IMR-90 (cell line): ENCODE measurements at regions not wholly inside any gene's neighbourhood (a gene's known extent, or its start where the extent isn't known, plus 50 kb on each side); places are given as distances from the start of the nearest gene placed in this dataset.
A peak's percentile ranks its signal among the peaks of the same experiment; 100 is the strongest.

Source experiments
- ATAC-seq: fragments of 200-7000 bp; cut with Tn5 transposase; 2 replicates; pipeline ENCODE4 v1.9.1; 2020; ENCODE audit warnings: low read depth, mild to moderate bottlenecking, moderate library complexity
- BruUV-seq: library from RNA; stranded (reverse); fragments of 400-500 nt; replicated peaks from 2 replicates; lab custom pipeline; 2021; lab: Mats Ljungman, UMichigan
- CTCF ChIA-PET: fragments of 300-600 bp; formaldehyde crosslinking; extraction: SDS; loops from one replicate; lab custom pipeline; 2021; ENCODE audit warnings: antibody characterized with exemption; lab: Yijun Ruan, JAX
- POLR2A ChIA-PET: fragments of 300-600 bp; sonication (Branson Sonifier 250); formaldehyde crosslinking; loops from one replicate; lab custom pipeline; 2022; ENCODE audit warnings: antibody characterized with exemption; ENCODE audit not compliant: unreplicated experiment; lab: Charles Lee
- DNase-seq: peaks from one replicate; pipeline ENCODE4 v3.0.0; 2013
- H2AFZ ChIP-seq: replicated peaks from 2 replicates; pipeline ENCODE3; 2013; ENCODE audit warnings: low read length, mild to moderate bottlenecking; ENCODE audit not compliant: poor library complexity
- H2AK5ac ChIP-seq: 2 replicates; pipeline ENCODE4 v1.6.1; 2013; ENCODE audit warnings: low read depth, low read length, inconsistent platforms
- H2AK9ac ChIP-seq: replicated peaks from 2 replicates; pipeline ENCODE3; 2013; ENCODE audit warnings: mild to moderate bottlenecking, low read depth, low read length, moderate library complexity; ENCODE audit not compliant: poor library complexity
- H2BK120ac ChIP-seq: 2 replicates; pipeline ENCODE4 v1.6.1; 2013; ENCODE audit warnings: low read depth, low read length, inconsistent platforms
- H2BK15ac ChIP-seq: 3 replicates; pipeline ENCODE4 v1.6.1; 2013; ENCODE audit warnings: low read depth, low read length, inconsistent platforms
- H2BK20ac ChIP-seq: 2 replicates; pipeline ENCODE4 v1.6.1; 2013; ENCODE audit warnings: low read depth, mild to moderate bottlenecking, inconsistent platforms, low read length, moderate library complexity
- H2BK5ac ChIP-seq: 2 replicates; pipeline ENCODE4 v1.6.1; 2013; ENCODE audit warnings: mild to moderate bottlenecking, low read depth, low read length, inconsistent platforms; ENCODE audit not compliant: poor library complexity, severe bottlenecking
- H3K14ac ChIP-seq: replicated peaks from 2 replicates; pipeline ENCODE4 v1.6.1; 2013; ENCODE audit warnings: low read depth, low read length, inconsistent platforms
- H3K18ac ChIP-seq: 2 replicates; pipeline ENCODE4 v1.6.1; 2013; ENCODE audit warnings: low read depth, low read length, control low read depth
- H3K23ac ChIP-seq: 2 replicates; pipeline ENCODE4 v1.6.1; 2013; ENCODE audit warnings: low read depth, low read length, inconsistent platforms
- H3K27ac ChIP-seq: 2 replicates; pipeline ENCODE4 v1.5.1; 2013; ENCODE audit warnings: mild to moderate bottlenecking, control low read depth, low read length; ENCODE audit not compliant: insufficient read depth
- H3K27me3 ChIP-seq: 2 replicates; pipeline ENCODE4 v1.6.1; 2013; ENCODE audit warnings: low read length; ENCODE audit not compliant: control insufficient read depth, insufficient read depth
- H3K36me3 ChIP-seq: 2 replicates; pipeline ENCODE4 v1.6.1; 2013; ENCODE audit warnings: low read length, mixed read lengths; ENCODE audit not compliant: control insufficient read depth, insufficient read depth
- H3K4ac ChIP-seq: 2 replicates; pipeline ENCODE4 v1.6.1; 2013; ENCODE audit warnings: low read depth, low read length, inconsistent platforms
- H3K4me1 ChIP-seq: 2 replicates; pipeline ENCODE4 v1.6.1; 2013; ENCODE audit warnings: low read length, mixed read lengths; ENCODE audit not compliant: control insufficient read depth, insufficient read depth
- H3K4me2 ChIP-seq: 2 replicates; pipeline ENCODE4 v1.6.1; 2013; ENCODE audit warnings: low read depth, mild to moderate bottlenecking, control low read depth, low read length, moderate library complexity
- H3K4me3 ChIP-seq: 2 replicates; pipeline ENCODE4 v1.5.1; 2013; ENCODE audit warnings: low read depth, mild to moderate bottlenecking, control low read depth, low read length, moderate library complexity; ENCODE audit not compliant: insufficient read depth
- H3K56ac ChIP-seq: 2 replicates; pipeline ENCODE4 v1.6.1; 2013; ENCODE audit warnings: low read length, inconsistent platforms; ENCODE audit not compliant: insufficient read depth; ENCODE audit errors: extremely low read depth
- H3K79me1 ChIP-seq, 2 experiments: 2 replicates each; pipeline ENCODE4 v1.6.1; 2013; ENCODE audit warnings: low read length in 2 of 2, inconsistent platforms in 1 of 2, low read depth in 1 of 2
- H3K9ac ChIP-seq: 2 replicates; pipeline ENCODE4 v1.6.1; 2013; ENCODE audit warnings: low read depth, low read length, control low read depth
- H3K9me1 ChIP-seq: 2 replicates; pipeline ENCODE4 v1.6.1; 2013; ENCODE audit warnings: low read length, inconsistent platforms; ENCODE audit not compliant: insufficient read depth
- H3K9me3 ChIP-seq: 2 replicates; pipeline ENCODE4 v1.6.1; 2013; ENCODE audit warnings: low read length; ENCODE audit not compliant: control insufficient read depth, insufficient read depth
- H4K20me1 ChIP-seq: 2 replicates; pipeline ENCODE4 v1.6.1; 2013; ENCODE audit warnings: low read length, inconsistent platforms; ENCODE audit not compliant: insufficient read depth
- H4K5ac ChIP-seq: 2 replicates; pipeline ENCODE4 v1.6.1; 2013; ENCODE audit warnings: mild to moderate bottlenecking, low read depth, low read length, control low read depth
- H4K8ac ChIP-seq, 2 experiments: 2 replicates each; pipeline ENCODE4 v1.6.1; 2013; ENCODE audit warnings: low read depth in 2 of 2, low read length in 2 of 2, control low read depth in 1 of 2, inconsistent platforms in 1 of 2
- H4K91ac ChIP-seq: 2 replicates; pipeline ENCODE4 v1.6.1; 2013; ENCODE audit warnings: low read depth, low read length, inconsistent platforms; ENCODE audit not compliant: insufficient read depth
- BHLHE40 ChIP-seq: fragments of 150-350 bp; IDR thresholded peaks from 2 replicates; pipeline ENCODE4 v1.6.1; 2016; ENCODE audit warnings: mild to moderate bottlenecking, low read depth, low read length
- CHD1 ChIP-seq: IDR thresholded peaks from 2 replicates; pipeline ENCODE4 v1.6.1; 2012; ENCODE audit warnings: low read depth, low read length, improper control_type of control experiment
- FOS ChIP-seq: fragments of 150-350 bp; IDR thresholded peaks from 2 replicates; pipeline ENCODE4 v1.6.1; 2016; ENCODE audit warnings: low read depth, low read length
- POLR2A ChIP-seq: IDR thresholded peaks from 2 replicates; pipeline ENCODE4 v1.6.1; 2012; ENCODE audit warnings: mild to moderate bottlenecking, low read depth, low read length
- WGBS, 2 experiments: methylation state at CpG; one replicate each; pipeline versions ENCODE4 v1.1.5 to v1.1.7; 2013; ENCODE audit warnings: missing lambda C conversion rate in 2 of 2; ENCODE audit not compliant: insufficient read length in 1 of 2; ENCODE audit errors: extremely low coverage in 2 of 2; 5-methylcytosine and 5-hydroxymethylcytosine counted together
- dilution Hi-C: fragments of 300-500 bp; cut with HindIII; formaldehyde crosslinking; loops from one replicate; pipeline ENCODE4 v1.14.3; 2018; ENCODE audit warnings: low sequenced_read_pairs; ENCODE audit not compliant: unreplicated experiment
- in situ Hi-C: fragments of 300-500 bp; cut with MboI; formaldehyde crosslinking; loops from 3 replicates; pipeline ENCODE4 v1.14.3; 2019; ENCODE audit warnings: low sequenced_read_pairs, inconsistent platforms, mixed read lengths
- intact Hi-C: fragments of 100-400 bp; cut with micrococcal nuclease; formaldehyde crosslinking; loops from 2 replicates; pipeline ENCODE4 v1.10.0; 2022

DNA sequence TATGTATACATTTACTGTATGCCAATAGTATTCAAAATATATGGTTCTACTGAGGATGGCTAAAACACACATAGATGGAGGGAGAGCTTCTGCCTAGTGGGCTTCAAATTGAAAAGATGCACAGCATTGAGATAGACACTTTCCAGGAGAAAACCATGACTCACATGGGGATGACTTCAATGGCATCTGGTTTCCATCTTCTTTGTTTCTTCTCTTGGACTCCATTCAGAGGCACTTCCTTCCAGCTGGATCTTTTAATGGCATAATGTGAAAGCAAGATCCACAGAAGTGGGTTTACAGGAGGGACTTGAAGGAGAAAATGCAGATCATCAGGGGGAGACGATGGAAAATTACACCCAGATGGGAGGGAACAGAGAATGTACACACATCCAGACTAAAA lies 84.9 kb downstream of the ZNF365 start:
- H3K23ac ChIP-seq, result no peak overlapping the region
- no CpG with 5 or more reads among the region's 1 CpG for WGBS, 2 experiments
- no peak for TF ChIP-seq BHLHE40
- peak; percentile 42; the same call in 1 of the 2 replicates for TF ChIP-seq FOS
- no peak for TF ChIP-seq CHD1
- no peak for TF ChIP-seq POLR2A
- H2BK5ac ChIP-seq, result no peak overlapping the region
- dilution Hi-C loops, result no loop called here
- in situ Hi-C loops, result no loop called here
- intact Hi-C loops, result no loop called here
- BruUV-seq, result no TSS peak
- H2AK5ac ChIP-seq, result no peak overlapping the region
- H4K20me1 ChIP-seq, result no peaks in the 10 kb centered on the region
- no peak overlapping the region for H4K91ac ChIP-seq
- ChIA-PET POLR2A (no interaction called here), CTCF (interaction anchor here (0.8 to 1.0 kb wide), 2 partner anchors 21 to 194 kb away, joined by 3 read pairs; no protein-coding TSS in a partner anchor)
- H3K4me2 ChIP-seq, result no peak overlapping the region
- H2BK15ac ChIP-seq, result no peak overlapping the region
- H3K14ac ChIP-seq, result no peak overlapping the region
- no peaks in the 10 kb centered on the region for H3K27me3 ChIP-seq
- no peak overlapping the region for H3K27ac ChIP-seq
- no peak overlapping the region for H2BK20ac ChIP-seq
- H2BK120ac ChIP-seq, result no peak overlapping the region
- no peaks in the 10 kb centered on the region for H3K79me1 ChIP-seq
- no peak overlapping the region for H2AK9ac ChIP-seq
- H3K18ac ChIP-seq, result no peak overlapping the region
- peak; percentile 85 for DNase-seq
- no peaks in the 10 kb centered on the region for H3K9me3 ChIP-seq
- H3K56ac ChIP-seq, result no peak overlapping the region
- H3K4me3 ChIP-seq, result no peak overlapping the region
- no peak overlapping the region for H4K5ac ChIP-seq
- no peak overlapping the region for H2AFZ ChIP-seq
- peaks cover 6% of the 10 kb centered on the region for H3K4me1 ChIP-seq
- ATAC-seq, result peak; percentile 61
- H4K8ac ChIP-seq, result no peak overlapping the region
- no peak overlapping the region for H3K4ac ChIP-seq
- H3K9ac ChIP-seq, result no peak overlapping the region
- peaks cover 3% of the 10 kb centered on the region; the same call in 1 of the 2 replicates for H3K9me1 ChIP-seq
- H3K36me3 ChIP-seq, result no peaks in the 10 kb centered on the region
